ENCODE measurements at regions not wholly inside any gene's neighbourhood (a gene's known extent, or its start where the extent isn't known, plus 50 kb on each side); places are given as distances from the start of the nearest gene placed in this dataset.
"Not testable (repeated sequence)": the region's sequence is repeated elsewhere in the genome, so short reads cannot be mapped to it uniquely, and the experiment has no call there.

GRCh38 chr20:17891131-17891530 is 77.5 kb downstream of the SNX5 start:
- not testable (repeated sequence) for DNase-seq

GRCh38 chr20:17890330-17890729 is 78.3 kb downstream of the SNX5 start:
- DNase-seq = no peak

GRCh38 chr20:17889226-17889625 is 79.4 kb downstream of the SNX5 start:
- DNase-seq = no peak

- DNase-seq = no peak
Measured at GRCh38 chr20:17888044-17888443, 80.5 kb downstream of the SNX5 start.

GRCh38 chr20:17887331-17888030 is 81.1 kb downstream of the SNX5 start:
- no peak for DNase-seq

GRCh38 chr20:17885544-17885943 is 83.0 kb downstream of the SNX5 start:
- DNase-seq = no peak

GRCh38 chr20:17885076-17885475 is 83.5 kb downstream of the SNX5 start:
- DNase-seq = no peak

- no peak for DNase-seq
Measured at GRCh38 chr20:17884307-17885003, 84.1 kb downstream of the SNX5 start.

GRCh38 chr20:17883592-17884306 is 84.8 kb downstream of the SNX5 start:
- no peak for DNase-seq

GRCh38 chr20:17882834-17883591 is 85.6 kb downstream of the SNX5 start:
- no peak for DNase-seq

GRCh38 chr20:17882065-17882833 is 86.3 kb downstream of the SNX5 start:
- no peak for DNase-seq

- DNase-seq = no peak
Measured at GRCh38 chr20:17881741-17882064, 86.9 kb downstream of the SNX5 start.

- DNase-seq = no peak
Measured at GRCh38 chr20:17878912-17879602, 89.5 kb downstream of the SNX5 start.

GRCh38 chr20:17878069-17878911 is 90.3 kb downstream of the SNX5 start:
- no peak for DNase-seq

- DNase-seq = no peak
Measured at GRCh38 chr20:17875981-17876385, 92.6 kb downstream of the SNX5 start.

- no peak for DNase-seq
Measured at GRCh38 chr20:17875106-17875980, 93.3 kb downstream of the SNX5 start.

GRCh38 chr20:17874271-17875105 is 94.1 kb downstream of the SNX5 start:
- no peak for DNase-seq

GRCh38 chr20:17873410-17874270 is 95.0 kb downstream of the SNX5 start:
- DNase-seq = no peak

All from cerebellar nuclear complex (tissue), 1 donor.